ENCODE measurements at regions not wholly inside any gene's neighbourhood (a gene's known extent, or its start where the extent isn't known, plus 50 kb on each side); places are given as distances from the start of the nearest gene placed in this dataset.
"Not testable (repeated sequence)": the region's sequence is repeated elsewhere in the genome, so short reads cannot be mapped to it uniquely, and the experiment has no call there.

DNA sequence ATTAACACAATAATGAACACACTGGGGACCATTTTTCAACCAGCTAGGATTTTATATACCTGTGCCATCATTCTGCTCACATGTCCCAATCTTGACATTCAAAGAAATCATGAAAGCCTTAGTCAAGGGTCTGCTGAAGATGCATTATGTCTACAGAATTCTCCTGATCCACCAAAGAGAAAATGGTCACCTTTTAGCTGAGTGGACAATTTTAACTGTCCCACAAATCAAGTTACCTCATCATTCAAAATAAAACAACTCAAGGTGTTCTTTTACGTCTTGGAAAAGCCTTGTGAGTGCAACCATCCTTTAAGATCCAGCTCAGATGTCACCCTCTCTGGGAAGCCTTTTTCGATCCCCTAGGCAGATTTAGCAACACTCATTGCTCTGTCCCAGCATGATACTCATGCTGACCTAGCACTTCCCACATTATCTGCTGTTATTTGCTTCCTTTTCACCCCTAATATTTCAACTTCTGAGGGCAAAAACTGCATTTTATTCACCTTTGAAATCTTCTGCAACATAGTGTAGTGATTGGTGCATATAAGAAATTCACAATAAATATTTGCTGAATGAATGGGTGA is 80.1 kb downstream of the LMO4 start:
- TF ChIP-seq, protein P1, sequence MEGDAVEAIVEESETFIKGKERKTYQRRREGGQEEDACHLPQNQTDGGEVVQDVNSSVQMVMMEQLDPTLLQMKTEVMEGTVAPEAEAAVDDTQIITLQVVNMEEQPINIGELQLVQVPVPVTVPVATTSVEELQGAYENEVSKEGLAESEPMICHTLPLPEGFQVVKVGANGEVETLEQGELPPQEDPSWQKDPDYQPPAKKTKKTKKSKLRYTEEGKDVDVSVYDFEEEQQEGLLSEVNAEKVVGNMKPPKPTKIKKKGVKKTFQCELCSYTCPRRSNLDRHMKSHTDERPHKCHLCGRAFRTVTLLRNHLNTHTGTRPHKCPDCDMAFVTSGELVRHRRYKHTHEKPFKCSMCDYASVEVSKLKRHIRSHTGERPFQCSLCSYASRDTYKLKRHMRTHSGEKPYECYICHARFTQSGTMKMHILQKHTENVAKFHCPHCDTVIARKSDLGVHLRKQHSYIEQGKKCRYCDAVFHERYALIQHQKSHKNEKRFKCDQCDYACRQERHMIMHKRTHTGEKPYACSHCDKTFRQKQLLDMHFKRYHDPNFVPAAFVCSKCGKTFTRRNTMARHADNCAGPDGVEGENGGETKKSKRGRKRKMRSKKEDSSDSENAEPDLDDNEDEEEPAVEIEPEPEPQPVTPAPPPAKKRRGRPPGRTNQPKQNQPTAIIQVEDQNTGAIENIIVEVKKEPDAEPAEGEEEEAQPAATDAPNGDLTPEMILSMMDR (conservative IDR thresholded peaks at IDR 0.05): no peak
- no peak for TF ChIP-seq ZFX (IDR thresholded peaks at IDR 0.05)
- no peak overlapping the region for H3K27ac ChIP-seq

DNA sequence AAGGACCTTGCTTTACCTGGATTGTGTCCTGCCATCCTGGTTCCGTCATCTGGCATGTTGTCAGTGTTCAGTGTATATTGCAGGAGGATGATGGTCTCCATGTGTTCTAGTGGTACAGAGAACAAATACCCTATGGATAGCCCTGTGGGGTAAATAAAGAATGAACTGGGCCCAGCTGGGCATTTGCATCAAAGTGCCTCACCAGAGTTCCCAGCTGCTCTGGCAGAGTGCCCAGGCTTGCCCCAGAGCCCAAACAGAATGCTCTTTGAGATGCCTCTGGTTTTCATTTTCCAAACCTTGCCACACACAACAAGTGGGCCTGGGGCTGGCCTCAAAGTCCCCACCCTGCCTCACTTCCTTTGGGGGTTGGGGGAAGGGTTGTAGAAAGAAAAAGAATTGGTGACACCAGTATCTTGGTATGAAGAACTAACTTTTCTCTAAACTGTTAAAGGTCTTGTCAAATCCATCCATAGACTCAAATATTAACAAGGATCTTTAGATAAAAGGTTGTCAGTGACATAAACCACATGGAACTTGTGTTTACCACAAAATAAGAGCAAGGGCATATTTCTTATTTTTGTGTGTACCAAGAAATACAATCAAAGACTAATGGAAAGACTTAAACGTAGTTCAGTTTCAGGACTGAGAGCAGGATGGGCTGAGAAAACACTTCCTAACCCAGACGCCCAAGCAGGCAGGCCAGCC is 82.2 kb downstream of the LMO4 start:
- no peak overlapping the region for H3K27ac ChIP-seq
- TF ChIP-seq ZFX (IDR thresholded peaks at IDR 0.05): no peak
- TF ChIP-seq, protein P1 (conservative IDR thresholded peaks at IDR 0.05): no peak

DNA sequence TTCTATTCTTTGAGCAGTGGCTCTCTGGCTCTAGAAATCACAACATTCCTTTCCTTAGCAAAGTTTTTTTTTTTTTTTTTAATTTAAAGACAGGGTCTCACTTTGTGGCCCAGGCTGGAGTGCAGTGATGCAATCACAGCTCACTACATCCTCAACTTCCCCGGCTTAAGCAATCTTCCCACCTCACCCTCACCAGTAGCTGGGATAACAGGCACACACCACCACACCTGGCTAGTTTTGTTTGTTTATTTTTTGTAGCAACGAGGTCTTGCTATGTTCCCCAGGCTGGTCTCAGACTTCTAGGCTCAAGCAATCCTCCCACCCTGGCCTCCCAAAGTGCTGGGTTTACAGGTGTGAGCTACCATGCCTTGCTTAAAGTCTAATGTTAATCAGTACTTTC is 85.2 kb downstream of the LMO4 start:
- H3K27ac ChIP-seq: not testable (repeated sequence)

DNA sequence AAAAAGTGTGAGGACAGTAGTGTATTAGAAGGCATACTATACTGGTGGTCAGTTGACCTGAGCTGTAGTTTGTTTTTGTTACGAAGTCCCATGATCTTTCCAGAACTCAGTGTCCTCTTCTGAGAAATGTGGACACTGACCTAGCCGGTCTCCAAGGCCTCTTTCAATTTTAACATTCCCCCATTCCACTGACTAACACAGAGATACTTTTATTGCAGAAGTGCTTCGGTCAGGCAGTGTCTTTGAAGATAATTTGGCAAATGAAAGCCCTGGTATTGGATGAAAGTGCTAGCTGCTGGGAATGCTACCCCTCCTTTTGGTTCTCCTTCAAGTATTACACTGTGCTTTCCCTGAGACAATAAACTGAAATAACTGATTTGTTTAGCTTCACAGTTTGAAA is 89.4 kb downstream of the LMO4 start:
- no peak overlapping the region for H3K27ac ChIP-seq
- TF ChIP-seq ZFX (IDR thresholded peaks at IDR 0.05): no peak
- TF ChIP-seq, protein P1 (conservative IDR thresholded peaks at IDR 0.05): no peak

DNA sequence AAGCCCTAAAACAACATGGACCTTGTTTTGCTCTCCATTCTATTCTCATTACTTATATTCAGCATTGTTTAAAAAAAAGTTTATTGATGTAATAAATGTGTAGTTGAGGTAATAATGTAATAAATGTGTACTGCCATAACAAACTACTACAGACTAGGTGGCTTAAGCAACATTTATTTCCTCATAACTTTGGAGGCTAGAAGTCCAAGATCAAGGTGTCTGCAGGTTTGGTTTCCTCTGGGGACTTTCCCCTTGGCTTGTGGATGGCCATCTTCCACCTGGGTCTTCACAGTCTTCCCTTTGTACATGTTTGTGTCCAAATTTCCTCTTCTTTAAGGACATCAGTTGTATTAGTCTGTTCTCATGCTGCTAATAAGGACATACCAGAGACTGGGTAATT is 93.1 kb downstream of the LMO4 start:
- TF ChIP-seq, protein P1 (conservative IDR thresholded peaks at IDR 0.05): no peak
- no peak for TF ChIP-seq ZFX (IDR thresholded peaks at IDR 0.05)
- no peak overlapping the region for H3K27ac ChIP-seq

DNA sequence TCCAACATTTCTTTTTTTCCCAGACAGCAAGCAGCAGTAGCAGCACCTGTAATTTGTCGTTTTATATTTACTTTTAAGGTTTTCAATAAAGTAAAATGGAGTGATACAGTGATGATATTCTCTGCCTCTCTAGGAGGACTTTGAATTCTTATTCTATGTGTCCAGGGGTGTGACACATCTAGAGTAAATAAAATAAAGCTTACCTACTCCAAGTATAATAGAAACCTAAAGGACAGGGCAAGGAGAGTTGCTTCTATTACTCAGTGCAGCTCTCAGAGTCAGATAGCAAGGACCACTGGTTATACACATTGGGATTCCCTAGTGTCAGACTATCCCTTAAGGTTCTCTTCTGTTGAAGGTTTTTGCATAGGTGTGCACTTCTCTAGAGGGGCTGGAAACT is 95.9 kb downstream of the LMO4 start:
- no peak overlapping the region for H3K27ac ChIP-seq
- no peak for TF ChIP-seq ZFX (IDR thresholded peaks at IDR 0.05)
- TF ChIP-seq, protein P1 (conservative IDR thresholded peaks at IDR 0.05): no peak

DNA sequence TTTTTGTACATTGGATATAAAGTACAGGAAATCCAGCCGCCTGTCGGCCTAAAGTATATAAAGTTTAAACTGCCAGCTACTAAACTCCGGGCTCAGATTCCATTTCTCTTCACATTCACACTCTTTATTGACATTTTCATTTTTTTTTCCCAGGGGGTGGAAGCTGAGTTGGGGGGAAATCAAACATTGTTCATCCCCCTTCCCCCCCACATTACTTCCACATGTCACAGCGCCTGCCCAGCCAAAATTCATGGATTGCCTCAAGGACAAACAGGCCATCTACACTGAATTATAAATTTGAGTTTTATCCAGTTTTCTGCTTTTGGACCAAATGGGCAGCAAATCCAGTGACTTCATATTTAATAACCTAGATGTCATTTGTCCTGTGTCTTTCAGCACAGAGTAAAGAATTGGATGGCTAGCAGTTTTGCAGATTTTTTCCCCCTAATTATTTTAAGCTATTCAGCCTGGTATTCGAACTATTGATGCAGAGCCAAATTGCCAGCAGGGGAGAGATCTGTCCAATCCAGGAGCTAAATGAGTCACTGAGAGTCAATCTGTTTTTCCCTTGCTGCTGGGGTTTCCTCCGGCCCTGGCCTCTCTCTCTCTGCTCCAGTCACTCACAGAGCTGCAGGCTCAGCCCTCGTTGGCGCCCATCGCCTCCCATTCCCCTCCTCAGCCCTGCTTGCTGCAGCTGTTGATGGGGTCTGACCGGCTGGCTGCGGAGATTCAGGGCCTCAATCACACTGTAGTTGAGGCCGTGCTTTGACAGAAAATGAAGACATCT is 98.0 kb downstream of the LMO4 start:
- H3K27ac ChIP-seq: no peak overlapping the region
- TF ChIP-seq, protein P1 (conservative IDR thresholded peaks at IDR 0.05): no peak

All from C4-2B (cell line).